ENCODE measurements at regions not wholly inside any gene's neighbourhood (a gene's known extent, or its start where the extent isn't known, plus 50 kb on each side); places are given as distances from the start of the nearest gene placed in this dataset.

DNA sequence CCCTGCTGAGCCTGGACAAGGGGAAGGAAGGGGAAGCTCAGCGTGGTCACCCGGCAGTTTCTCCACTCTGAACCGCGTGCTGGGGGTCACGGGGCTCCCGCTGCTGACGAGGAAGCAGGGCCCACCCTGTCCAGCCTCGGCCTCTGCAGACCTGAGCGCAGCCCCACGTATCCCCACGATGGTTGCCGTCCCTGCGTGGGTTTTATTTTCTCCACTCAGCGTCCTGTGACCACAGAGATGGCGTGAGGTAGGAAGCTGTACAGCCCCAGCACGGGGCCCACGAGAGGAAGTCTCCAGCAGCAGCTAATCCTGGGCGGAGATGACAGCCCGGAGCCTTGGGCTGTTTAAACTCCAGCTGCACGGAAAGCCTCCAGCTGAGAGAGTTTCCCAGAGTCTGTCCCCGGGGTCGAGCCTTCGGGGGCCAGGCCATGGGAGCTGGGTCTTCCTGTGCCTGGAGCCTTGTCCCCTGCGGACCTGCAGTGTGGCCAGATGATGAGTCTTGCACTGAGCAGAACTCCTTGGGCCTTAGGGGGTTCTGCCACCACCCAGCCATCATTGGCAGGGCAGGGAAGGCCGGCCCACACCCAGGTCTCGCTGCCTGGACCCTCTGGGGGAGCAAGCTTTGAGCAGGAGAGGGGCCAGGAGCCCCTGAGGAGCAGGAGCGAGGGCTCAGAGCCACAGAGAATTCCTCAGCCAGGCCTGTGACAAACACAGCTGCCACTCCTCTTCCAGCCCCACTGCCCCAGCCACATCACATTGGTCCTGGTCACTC, 72.8 kb upstream of the FAM20C start:
- intact Hi-C loops (cut with micrococcal nuclease), result no loop called here
- H3K36me3 ChIP-seq (ENCODE audit: control insufficient read depth in 1 of 2, insufficient read depth in 2 of 2, low read length in 2 of 2), result no peaks in the 10 kb centered on the region
- H3K9ac ChIP-seq (ENCODE audit: low read length), result no peak overlapping the region
- H3K79me2 ChIP-seq (ENCODE audit: insufficient read depth, low read length), result no peaks in the 10 kb centered on the region
- H3K9me2 ChIP-seq (ENCODE audit: insufficient read depth), result no peaks in the 10 kb centered on the region
- H2AFZ ChIP-seq (ENCODE audit: low read depth, low read length, poor library complexity, severe bottlenecking), result no peak overlapping the region
- BruUV-seq (replicated peaks), result no TSS peak
- H3K27ac ChIP-seq (ENCODE audit: low read depth, low read length), result no peak overlapping the region
- ChIA-PET CTCF (no interaction called here), POLR2A (no interaction called here), RAD21 (ENCODE audit: low non-redundant PET in 1 of 2, low total read pairs in 2 of 2, uncharacterized antibody in 2 of 2, unreplicated experiment in 2 of 2) (no interaction called here)
- H3K4me1 ChIP-seq (ENCODE audit: control insufficient read depth in 1 of 2, insufficient read depth in 2 of 2, low read length in 2 of 2), result no peaks in the 10 kb centered on the region
- H3K9me3 ChIP-seq (ENCODE audit: control insufficient read depth in 1 of 2, insufficient read depth in 1 of 2, low read depth in 1 of 2, low read length in 2 of 2), result no peaks in the 10 kb centered on the region
- H4K20me1 ChIP-seq (ENCODE audit: insufficient read depth), result no peaks in the 10 kb centered on the region
- no peak for ATAC-seq
- peaks cover 5% of the 10 kb centered on the region; the same call in 1 of the 2 replicates for H3K27me3 ChIP-seq (ENCODE audit: insufficient read depth, low read length)
- H3K4me2 ChIP-seq (ENCODE audit: low read length), result no peak overlapping the region
- no peak for TF ChIP-seq POLR2AphosphoS5 (IDR thresholded peaks at IDR 0.05; ENCODE audit: low read depth, low read length)
- no peak for TF ChIP-seq EGR1 (IDR thresholded peaks at IDR 0.05; ENCODE audit: low read depth)
- TF ChIP-seq CBX3 (IDR thresholded peaks at IDR 0.05; ENCODE audit: low read depth), result no peak
- no peak for TF ChIP-seq POLR2A (IDR thresholded peaks at IDR 0.05; ENCODE audit: borderline replicate concordance, extremely low read depth, insufficient read depth, insufficient read length)
- TF ChIP-seq, protein P1, sequence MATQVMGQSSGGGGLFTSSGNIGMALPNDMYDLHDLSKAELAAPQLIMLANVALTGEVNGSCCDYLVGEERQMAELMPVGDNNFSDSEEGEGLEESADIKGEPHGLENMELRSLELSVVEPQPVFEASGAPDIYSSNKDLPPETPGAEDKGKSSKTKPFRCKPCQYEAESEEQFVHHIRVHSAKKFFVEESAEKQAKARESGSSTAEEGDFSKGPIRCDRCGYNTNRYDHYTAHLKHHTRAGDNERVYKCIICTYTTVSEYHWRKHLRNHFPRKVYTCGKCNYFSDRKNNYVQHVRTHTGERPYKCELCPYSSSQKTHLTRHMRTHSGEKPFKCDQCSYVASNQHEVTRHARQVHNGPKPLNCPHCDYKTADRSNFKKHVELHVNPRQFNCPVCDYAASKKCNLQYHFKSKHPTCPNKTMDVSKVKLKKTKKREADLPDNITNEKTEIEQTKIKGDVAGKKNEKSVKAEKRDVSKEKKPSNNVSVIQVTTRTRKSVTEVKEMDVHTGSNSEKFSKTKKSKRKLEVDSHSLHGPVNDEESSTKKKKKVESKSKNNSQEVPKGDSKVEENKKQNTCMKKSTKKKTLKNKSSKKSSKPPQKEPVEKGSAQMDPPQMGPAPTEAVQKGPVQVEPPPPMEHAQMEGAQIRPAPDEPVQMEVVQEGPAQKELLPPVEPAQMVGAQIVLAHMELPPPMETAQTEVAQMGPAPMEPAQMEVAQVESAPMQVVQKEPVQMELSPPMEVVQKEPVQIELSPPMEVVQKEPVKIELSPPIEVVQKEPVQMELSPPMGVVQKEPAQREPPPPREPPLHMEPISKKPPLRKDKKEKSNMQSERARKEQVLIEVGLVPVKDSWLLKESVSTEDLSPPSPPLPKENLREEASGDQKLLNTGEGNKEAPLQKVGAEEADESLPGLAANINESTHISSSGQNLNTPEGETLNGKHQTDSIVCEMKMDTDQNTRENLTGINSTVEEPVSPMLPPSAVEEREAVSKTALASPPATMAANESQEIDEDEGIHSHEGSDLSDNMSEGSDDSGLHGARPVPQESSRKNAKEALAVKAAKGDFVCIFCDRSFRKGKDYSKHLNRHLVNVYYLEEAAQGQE (IDR thresholded peaks at IDR 0.05; ENCODE audit: low read depth), result no peak
- TF ChIP-seq, protein P2, sequence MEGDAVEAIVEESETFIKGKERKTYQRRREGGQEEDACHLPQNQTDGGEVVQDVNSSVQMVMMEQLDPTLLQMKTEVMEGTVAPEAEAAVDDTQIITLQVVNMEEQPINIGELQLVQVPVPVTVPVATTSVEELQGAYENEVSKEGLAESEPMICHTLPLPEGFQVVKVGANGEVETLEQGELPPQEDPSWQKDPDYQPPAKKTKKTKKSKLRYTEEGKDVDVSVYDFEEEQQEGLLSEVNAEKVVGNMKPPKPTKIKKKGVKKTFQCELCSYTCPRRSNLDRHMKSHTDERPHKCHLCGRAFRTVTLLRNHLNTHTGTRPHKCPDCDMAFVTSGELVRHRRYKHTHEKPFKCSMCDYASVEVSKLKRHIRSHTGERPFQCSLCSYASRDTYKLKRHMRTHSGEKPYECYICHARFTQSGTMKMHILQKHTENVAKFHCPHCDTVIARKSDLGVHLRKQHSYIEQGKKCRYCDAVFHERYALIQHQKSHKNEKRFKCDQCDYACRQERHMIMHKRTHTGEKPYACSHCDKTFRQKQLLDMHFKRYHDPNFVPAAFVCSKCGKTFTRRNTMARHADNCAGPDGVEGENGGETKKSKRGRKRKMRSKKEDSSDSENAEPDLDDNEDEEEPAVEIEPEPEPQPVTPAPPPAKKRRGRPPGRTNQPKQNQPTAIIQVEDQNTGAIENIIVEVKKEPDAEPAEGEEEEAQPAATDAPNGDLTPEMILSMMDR (IDR thresholded peaks at IDR 0.05 in 2 of 3, conservative IDR thresholded peaks at IDR 0.05 in 1 of 3; ENCODE audit: borderline replicate concordance in 1 of 3, insufficient read depth in 1 of 3, low read depth in 2 of 3, low read length in 2 of 3), result no peak
- no peak for TF ChIP-seq EZH2phosphoT487 (IDR thresholded peaks at IDR 0.05; ENCODE audit: borderline replicate concordance)
- H3K4me3 ChIP-seq (replicated peaks in 1 of 2; ENCODE audit: low read depth in 1 of 2, low read length in 2 of 2), result no peak overlapping the region
- no peak for DNase-seq (ENCODE audit: low read depth, low spot score)
